Neural cell (in vitro differentiated cells): ENCODE measurements at regions not wholly inside any gene's neighbourhood (a gene's known extent, or its start where the extent isn't known, plus 50 kb on each side); places are given as distances from the start of the nearest gene placed in this dataset.

Experiments
- CTCF ChIP-seq: fragments of 450-650 bp; IDR thresholded peaks from 2 replicates; pipeline ENCODE4 v1.5.1; 2014; ENCODE audit warnings: antibody characterized with exemption, mild to moderate bottlenecking, moderate library complexity; ENCODE audit not compliant: poor library complexity, severe bottlenecking
- RAD21 ChIP-seq: fragments of 450-650 bp; conservative IDR thresholded peaks from 2 replicates; pipeline ENCODE4 v1.6.1; 2014; ENCODE audit warnings: antibody characterized with exemption, mild to moderate bottlenecking, moderate library complexity
- TF ChIP-seq, protein P1 (sequence below): IDR thresholded peaks from 2 replicates; pipeline ENCODE4 v1.6.1; 2012; ENCODE audit warnings: borderline replicate concordance

DNA sequence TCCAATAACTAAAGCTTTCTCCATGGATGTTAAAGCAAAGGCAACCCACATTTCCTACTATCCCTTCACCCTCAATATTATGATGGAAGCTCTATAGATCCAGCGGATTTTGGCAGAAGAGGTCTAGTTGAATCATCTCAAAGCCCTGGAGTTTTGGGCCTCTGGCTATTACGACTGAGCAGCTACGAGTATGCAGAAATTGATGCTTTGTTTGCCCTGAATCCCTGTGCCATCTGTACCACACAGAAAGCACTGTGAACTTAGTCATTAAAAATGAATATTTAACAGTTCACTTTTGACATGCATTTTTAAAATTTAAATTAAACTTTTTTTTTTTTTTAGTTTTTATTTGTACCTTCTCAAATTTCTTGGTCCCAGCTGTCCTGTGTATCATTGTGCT lies 705.4 kb upstream of the PTBP2 start:
- TF ChIP-seq, protein P1, sequence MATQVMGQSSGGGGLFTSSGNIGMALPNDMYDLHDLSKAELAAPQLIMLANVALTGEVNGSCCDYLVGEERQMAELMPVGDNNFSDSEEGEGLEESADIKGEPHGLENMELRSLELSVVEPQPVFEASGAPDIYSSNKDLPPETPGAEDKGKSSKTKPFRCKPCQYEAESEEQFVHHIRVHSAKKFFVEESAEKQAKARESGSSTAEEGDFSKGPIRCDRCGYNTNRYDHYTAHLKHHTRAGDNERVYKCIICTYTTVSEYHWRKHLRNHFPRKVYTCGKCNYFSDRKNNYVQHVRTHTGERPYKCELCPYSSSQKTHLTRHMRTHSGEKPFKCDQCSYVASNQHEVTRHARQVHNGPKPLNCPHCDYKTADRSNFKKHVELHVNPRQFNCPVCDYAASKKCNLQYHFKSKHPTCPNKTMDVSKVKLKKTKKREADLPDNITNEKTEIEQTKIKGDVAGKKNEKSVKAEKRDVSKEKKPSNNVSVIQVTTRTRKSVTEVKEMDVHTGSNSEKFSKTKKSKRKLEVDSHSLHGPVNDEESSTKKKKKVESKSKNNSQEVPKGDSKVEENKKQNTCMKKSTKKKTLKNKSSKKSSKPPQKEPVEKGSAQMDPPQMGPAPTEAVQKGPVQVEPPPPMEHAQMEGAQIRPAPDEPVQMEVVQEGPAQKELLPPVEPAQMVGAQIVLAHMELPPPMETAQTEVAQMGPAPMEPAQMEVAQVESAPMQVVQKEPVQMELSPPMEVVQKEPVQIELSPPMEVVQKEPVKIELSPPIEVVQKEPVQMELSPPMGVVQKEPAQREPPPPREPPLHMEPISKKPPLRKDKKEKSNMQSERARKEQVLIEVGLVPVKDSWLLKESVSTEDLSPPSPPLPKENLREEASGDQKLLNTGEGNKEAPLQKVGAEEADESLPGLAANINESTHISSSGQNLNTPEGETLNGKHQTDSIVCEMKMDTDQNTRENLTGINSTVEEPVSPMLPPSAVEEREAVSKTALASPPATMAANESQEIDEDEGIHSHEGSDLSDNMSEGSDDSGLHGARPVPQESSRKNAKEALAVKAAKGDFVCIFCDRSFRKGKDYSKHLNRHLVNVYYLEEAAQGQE, result no peak
- TF ChIP-seq CTCF (no peak), RAD21 (no peak)
